DMS 273 (cell line): ENCODE measurements at regions not wholly inside any gene's neighbourhood (a gene's known extent, or its start where the extent isn't known, plus 50 kb on each side); places are given as distances from the start of the nearest gene placed in this dataset.
"Not testable (repeated sequence)": the region's sequence is repeated elsewhere in the genome, so short reads cannot be mapped to it uniquely, and the experiment has no call there.

Experiments used
- DNase-seq: peaks from one replicate; lab custom pipeline; 2025; ENCODE audit not compliant: unreplicated experiment; lab: John Stamatoyannopoulos, UW

GRCh38 chr13:86920961-86921360 is 750.2 kb upstream of the SLITRK5 start:
- DNase-seq = no peak

- no peak for DNase-seq
These were observed 748.2 kb upstream of the SLITRK5 start for GRCh38 chr13:86922936-86923335.

- not testable (repeated sequence) for DNase-seq
These were observed 744.3 kb upstream of the SLITRK5 start for GRCh38 chr13:86926916-86927315.

GRCh38 chr13:86932776-86933334 is 738.3 kb upstream of the SLITRK5 start:
- no peak for DNase-seq

- no peak for DNase-seq
These were observed 737.5 kb upstream of the SLITRK5 start for GRCh38 chr13:86933676-86934075.

GRCh38 chr13:86937316-86937715 is 733.9 kb upstream of the SLITRK5 start:
- DNase-seq = no peak

GRCh38 chr13:86945584-86945983 is 725.6 kb upstream of the SLITRK5 start:
- DNase-seq = no peak

- peak; percentile 0 for DNase-seq
These were observed 724.4 kb upstream of the SLITRK5 start for GRCh38 chr13:86946734-86947133.

- DNase-seq = no peak
These were observed 716.8 kb upstream of the SLITRK5 start for GRCh38 chr13:86954341-86954740.

GRCh38 chr13:86960876-86961275 is 710.3 kb upstream of the SLITRK5 start:
- no peak for DNase-seq

- DNase-seq = no peak
These were observed 696.7 kb upstream of the SLITRK5 start for GRCh38 chr13:86974251-86974994.

GRCh38 chr13:86974995-86975328 is 696.2 kb upstream of the SLITRK5 start:
- no peak for DNase-seq

GRCh38 chr13:86976521-86977324 is 694.4 kb upstream of the SLITRK5 start:
- DNase-seq = no peak

GRCh38 chr13:86986448-86986847 is 684.7 kb upstream of the SLITRK5 start:
- DNase-seq = no peak

- no peak for DNase-seq
These were observed 678.9 kb upstream of the SLITRK5 start for GRCh38 chr13:86992251-86992650.

- no peak for DNase-seq
These were observed 667.9 kb upstream of the SLITRK5 start for GRCh38 chr13:87003265-87003664.

- no peak for DNase-seq
These were observed 665.7 kb upstream of the SLITRK5 start for GRCh38 chr13:87005511-87005910.

- no peak for DNase-seq
These were observed 635.6 kb upstream of the SLITRK5 start for GRCh38 chr13:87035526-87035925.

- DNase-seq = no peak
These were observed 628.2 kb upstream of the SLITRK5 start for GRCh38 chr13:87042946-87043345.

GRCh38 chr13:87052731-87053130 is 618.4 kb upstream of the SLITRK5 start:
- no peak for DNase-seq

- DNase-seq = no peak
These were observed 613.2 kb upstream of the SLITRK5 start for GRCh38 chr13:87057807-87058520.
